Liver (tissue), 8 donors: ENCODE measurements at regions not wholly inside any gene's neighbourhood (a gene's known extent, or its start where the extent isn't known, plus 50 kb on each side); places are given as distances from the start of the nearest gene placed in this dataset.

Source experiments
- DNase-seq: peaks from one replicate; pipeline ENCODE4 v3.0.0-alpha.2; 2017; ENCODE audit warnings: low spot score
- H3K27ac ChIP-seq, 2 donors: one replicate each; pipeline ENCODE4 v1.7.0; 2013; ENCODE audit warnings: inconsistent platforms in 2 of 2, low read length in 2 of 2, control low read depth in 1 of 2, low read depth in 1 of 2, mild to moderate bottlenecking in 1 of 2
- H3K27me3 ChIP-seq, 4 donors: one replicate each; pipeline versions ENCODE4 v1.6.1 to v1.7.0; 2013; ENCODE audit warnings: low read length in 3 of 4, inconsistent platforms in 1 of 4, mild to moderate bottlenecking in 1 of 4, moderate library complexity in 1 of 4; ENCODE audit not compliant: control insufficient read depth in 4 of 4, insufficient read depth in 4 of 4
- H3K36me3 ChIP-seq, 4 donors: one replicate each; pipeline versions ENCODE4 v1.6.1 to v1.7.0; 2013; ENCODE audit warnings: low read length in 3 of 4, mild to moderate bottlenecking in 3 of 4, low read depth in 1 of 4, moderate library complexity in 1 of 4; ENCODE audit not compliant: control insufficient read depth in 4 of 4, insufficient read depth in 3 of 4
- H3K4me1 ChIP-seq, 4 donors: one replicate each; pipeline versions ENCODE4 v1.6.1 to v1.7.0; 2013; ENCODE audit warnings: low read length in 3 of 4, mild to moderate bottlenecking in 3 of 4, moderate library complexity in 1 of 4; ENCODE audit not compliant: control insufficient read depth in 4 of 4, insufficient read depth in 4 of 4
- H3K4me3 ChIP-seq, 3 donors: one replicate each; pipeline versions ENCODE4 v1.6.1 to v1.7.0; 2013; ENCODE audit warnings: low read length in 3 of 3, control low read depth in 1 of 3, low read depth in 1 of 3, mild to moderate bottlenecking in 1 of 3
- H3K9ac ChIP-seq, 2 donors: one replicate each; pipeline ENCODE4 v1.7.0; 2013; ENCODE audit warnings: low read length in 2 of 2, mild to moderate bottlenecking in 2 of 2, moderate library complexity in 2 of 2, control low read depth in 1 of 2, low read depth in 1 of 2
- H3K9me3 ChIP-seq, 4 donors: one replicate each; pipeline versions ENCODE4 v1.6.1 to v1.7.0; 2013; ENCODE audit warnings: low read length in 3 of 4; ENCODE audit not compliant: control insufficient read depth in 4 of 4
- ATF3 ChIP-seq: IDR thresholded peaks from 2 replicates; pipeline ENCODE4 v1.6.1; 2016; ENCODE audit warnings: antibody characterized with exemption
- EGR1 ChIP-seq, 2 donors: IDR thresholded peaks; 2 replicates each; pipeline ENCODE4 v1.6.1; 2016 to 2018; ENCODE audit warnings: antibody characterized with exemption in 2 of 2, low read depth in 2 of 2
- FOXA1 ChIP-seq: IDR thresholded peaks from 2 replicates; pipeline ENCODE4 v1.6.1; 2016; ENCODE audit warnings: antibody characterized with exemption
- FOXA2 ChIP-seq: IDR thresholded peaks from 2 replicates; pipeline ENCODE4 v1.6.1; 2016; ENCODE audit warnings: antibody characterized with exemption
- GABPA ChIP-seq, 2 donors: IDR thresholded peaks in 1 of 2; conservative IDR thresholded peaks in 1 of 2; 2 replicates each; pipeline ENCODE4 v1.6.1; 2016; ENCODE audit warnings: antibody characterized with exemption in 2 of 2, mild to moderate bottlenecking in 1 of 2, moderate library complexity in 1 of 2
- HNF4A ChIP-seq, 2 donors: conservative IDR thresholded peaks; 2 replicates each; pipeline ENCODE4 v1.6.1; 2016; ENCODE audit warnings: antibody characterized with exemption in 2 of 2, mild to moderate bottlenecking in 2 of 2
- HNF4G ChIP-seq: IDR thresholded peaks from 2 replicates; pipeline ENCODE4 v1.6.1; 2016; ENCODE audit warnings: antibody characterized with exemption
- JUND ChIP-seq, 2 donors: IDR thresholded peaks; 2 replicates each; pipeline ENCODE4 v1.6.1; 2016; ENCODE audit warnings: antibody characterized with exemption in 2 of 2
- MAX ChIP-seq: IDR thresholded peaks from 2 replicates; pipeline ENCODE4 v1.6.1; 2016; ENCODE audit warnings: antibody characterized with exemption
- RAD21 ChIP-seq, 2 donors: IDR thresholded peaks; 2 replicates each; pipeline ENCODE4 v1.6.1; 2016; ENCODE audit warnings: antibody characterized with exemption in 2 of 2, mild to moderate bottlenecking in 2 of 2
- TAF1 ChIP-seq: conservative IDR thresholded peaks from 2 replicates; pipeline ENCODE4 v1.6.1; 2016; ENCODE audit warnings: antibody characterized with exemption, mild to moderate bottlenecking
- YY1 ChIP-seq: IDR thresholded peaks from 2 replicates; pipeline ENCODE4 v1.6.1; 2016; ENCODE audit warnings: antibody characterized with exemption, mild to moderate bottlenecking
- WGBS: extraction: QIAGEN DNeasy Blood & Tissue Kit; methylation state at CpG from one replicate; pipeline ENCODE4 v1.1.7; 2013; 5-methylcytosine and 5-hydroxymethylcytosine counted together
- TF ChIP-seq, protein P1 (sequence below): fragments of 150-350 bp; IDR thresholded peaks from 2 replicates; pipeline ENCODE4 v1.5.1; 2017; ENCODE audit warnings: improper control_type of control experiment, low read depth, low read length; ENCODE audit not compliant: missing input control
- TF ChIP-seq, protein P2 (sequence below): IDR thresholded peaks from 2 replicates; pipeline ENCODE4 v1.6.1; 2016; ENCODE audit warnings: antibody characterized with exemption
- TF ChIP-seq, protein P3 (sequence below): IDR thresholded peaks from 2 replicates; pipeline ENCODE4 v1.6.1; 2016; ENCODE audit warnings: antibody characterized with exemption, mild to moderate bottlenecking
- donor health status: healthy.
- donor health status: healthy.
- donor health status: healthy.
- donor health status: healthy.
- donor health status: healthy.

DNA sequence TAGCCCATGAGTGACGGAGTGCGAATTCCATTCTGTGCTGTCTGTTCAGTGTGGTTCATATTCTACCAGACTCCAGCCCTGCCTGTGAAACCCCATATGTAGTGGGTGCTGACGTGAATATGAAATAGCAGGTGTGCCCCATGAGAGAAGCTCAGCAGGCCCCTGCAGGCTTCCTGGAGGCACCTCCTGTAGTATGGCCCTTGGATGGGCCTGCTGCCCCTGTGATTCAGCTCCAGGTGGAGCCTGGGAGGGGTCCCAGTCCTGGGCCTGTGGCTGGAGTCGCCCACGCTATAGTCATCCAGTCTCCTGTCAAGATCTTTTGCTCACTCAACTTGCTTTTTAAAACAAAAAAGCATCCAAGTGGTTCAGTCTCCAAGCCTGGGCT, 125.5 kb downstream of the GLI2 start (continued):
- TF ChIP-seq, protein P1, sequence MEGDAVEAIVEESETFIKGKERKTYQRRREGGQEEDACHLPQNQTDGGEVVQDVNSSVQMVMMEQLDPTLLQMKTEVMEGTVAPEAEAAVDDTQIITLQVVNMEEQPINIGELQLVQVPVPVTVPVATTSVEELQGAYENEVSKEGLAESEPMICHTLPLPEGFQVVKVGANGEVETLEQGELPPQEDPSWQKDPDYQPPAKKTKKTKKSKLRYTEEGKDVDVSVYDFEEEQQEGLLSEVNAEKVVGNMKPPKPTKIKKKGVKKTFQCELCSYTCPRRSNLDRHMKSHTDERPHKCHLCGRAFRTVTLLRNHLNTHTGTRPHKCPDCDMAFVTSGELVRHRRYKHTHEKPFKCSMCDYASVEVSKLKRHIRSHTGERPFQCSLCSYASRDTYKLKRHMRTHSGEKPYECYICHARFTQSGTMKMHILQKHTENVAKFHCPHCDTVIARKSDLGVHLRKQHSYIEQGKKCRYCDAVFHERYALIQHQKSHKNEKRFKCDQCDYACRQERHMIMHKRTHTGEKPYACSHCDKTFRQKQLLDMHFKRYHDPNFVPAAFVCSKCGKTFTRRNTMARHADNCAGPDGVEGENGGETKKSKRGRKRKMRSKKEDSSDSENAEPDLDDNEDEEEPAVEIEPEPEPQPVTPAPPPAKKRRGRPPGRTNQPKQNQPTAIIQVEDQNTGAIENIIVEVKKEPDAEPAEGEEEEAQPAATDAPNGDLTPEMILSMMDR: no peak
- no peak for TF ChIP-seq HNF4G

DNA sequence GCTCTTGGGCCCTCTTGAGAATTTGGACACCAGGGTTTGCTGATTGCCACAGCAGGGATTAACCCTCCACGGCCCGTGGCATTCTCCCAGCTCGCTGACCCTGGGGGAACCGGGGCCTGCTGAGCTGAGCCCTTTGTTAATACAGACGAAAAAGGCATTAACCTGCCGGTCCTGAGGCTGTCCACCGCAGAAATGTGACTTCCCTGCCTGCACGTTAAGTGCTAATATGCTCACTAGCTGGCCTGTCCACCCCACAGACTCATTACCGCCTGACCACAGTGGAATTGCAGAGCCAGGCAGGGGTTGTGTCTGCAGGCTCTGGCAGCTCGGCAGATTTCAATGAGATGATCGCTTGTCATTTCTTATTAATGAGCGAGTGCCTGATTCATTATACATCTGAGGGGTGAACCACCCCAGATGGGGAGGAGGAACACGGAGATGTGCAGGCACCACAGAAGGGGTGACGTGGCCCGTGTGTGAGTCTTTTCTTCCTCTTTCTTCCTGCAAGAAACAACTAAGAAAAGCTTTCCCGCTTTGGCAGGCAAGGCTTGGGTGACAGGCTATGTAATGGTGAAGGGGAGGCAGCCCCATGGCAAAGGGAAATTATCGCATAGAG, 126.0 kb downstream of the GLI2 start:
- Histone ChIP-seq H3K4me3 (no peak overlapping the region), H3K27ac (no peak overlapping the region), H3K9ac (no peak overlapping the region), H3K4me1 (no peaks in the 10 kb centered on the region), H3K36me3 (no peaks in the 10 kb centered on the region), H3K27me3 (peaks cover 0 to 4% (median 2%) of the 10 kb centered on the region in 4 donors), H3K9me3 (no peaks in the 10 kb centered on the region)
- TF ChIP-seq, protein P2, sequence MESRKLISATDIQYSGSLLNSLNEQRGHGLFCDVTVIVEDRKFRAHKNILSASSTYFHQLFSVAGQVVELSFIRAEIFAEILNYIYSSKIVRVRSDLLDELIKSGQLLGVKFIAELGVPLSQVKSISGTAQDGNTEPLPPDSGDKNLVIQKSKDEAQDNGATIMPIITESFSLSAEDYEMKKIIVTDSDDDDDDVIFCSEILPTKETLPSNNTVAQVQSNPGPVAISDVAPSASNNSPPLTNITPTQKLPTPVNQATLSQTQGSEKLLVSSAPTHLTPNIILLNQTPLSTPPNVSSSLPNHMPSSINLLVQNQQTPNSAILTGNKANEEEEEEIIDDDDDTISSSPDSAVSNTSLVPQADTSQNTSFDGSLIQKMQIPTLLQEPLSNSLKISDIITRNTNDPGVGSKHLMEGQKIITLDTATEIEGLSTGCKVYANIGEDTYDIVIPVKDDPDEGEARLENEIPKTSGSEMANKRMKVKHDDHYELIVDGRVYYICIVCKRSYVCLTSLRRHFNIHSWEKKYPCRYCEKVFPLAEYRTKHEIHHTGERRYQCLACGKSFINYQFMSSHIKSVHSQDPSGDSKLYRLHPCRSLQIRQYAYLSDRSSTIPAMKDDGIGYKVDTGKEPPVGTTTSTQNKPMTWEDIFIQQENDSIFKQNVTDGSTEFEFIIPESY: no peak
- no peak for TF ChIP-seq TAF1
- DNase-seq: no peak
- WGBS: 82% methylated on average over 17 of the region's 17 CpGs

GRCh38 chr2:120862201-120863060, 126.8 kb downstream of the GLI2 start:
- TF ChIP-seq JUND (IDR thresholded peaks at IDR 0.05) (no peak), GABPA (IDR thresholded peaks at IDR 0.05 in 1 of 2, conservative IDR thresholded peaks at IDR 0.05 in 1 of 2) (no peak), HNF4A (conservative IDR thresholded peaks at IDR 0.05) (no peak), TAF1 (no peak), FOXA2 (no peak), FOXA1 (no peak), EGR1 (IDR thresholded peaks at IDR 0.05; ENCODE audit: low read depth in 2 of 2) (no peak), MAX (no peak), YY1 (no peak), RAD21 (IDR thresholded peaks at IDR 0.05) (no peak), HNF4G (no peak), ATF3 (no peak)
- TF ChIP-seq, protein P1: no peak
- TF ChIP-seq, protein P2: no peak
- TF ChIP-seq, protein P3, sequence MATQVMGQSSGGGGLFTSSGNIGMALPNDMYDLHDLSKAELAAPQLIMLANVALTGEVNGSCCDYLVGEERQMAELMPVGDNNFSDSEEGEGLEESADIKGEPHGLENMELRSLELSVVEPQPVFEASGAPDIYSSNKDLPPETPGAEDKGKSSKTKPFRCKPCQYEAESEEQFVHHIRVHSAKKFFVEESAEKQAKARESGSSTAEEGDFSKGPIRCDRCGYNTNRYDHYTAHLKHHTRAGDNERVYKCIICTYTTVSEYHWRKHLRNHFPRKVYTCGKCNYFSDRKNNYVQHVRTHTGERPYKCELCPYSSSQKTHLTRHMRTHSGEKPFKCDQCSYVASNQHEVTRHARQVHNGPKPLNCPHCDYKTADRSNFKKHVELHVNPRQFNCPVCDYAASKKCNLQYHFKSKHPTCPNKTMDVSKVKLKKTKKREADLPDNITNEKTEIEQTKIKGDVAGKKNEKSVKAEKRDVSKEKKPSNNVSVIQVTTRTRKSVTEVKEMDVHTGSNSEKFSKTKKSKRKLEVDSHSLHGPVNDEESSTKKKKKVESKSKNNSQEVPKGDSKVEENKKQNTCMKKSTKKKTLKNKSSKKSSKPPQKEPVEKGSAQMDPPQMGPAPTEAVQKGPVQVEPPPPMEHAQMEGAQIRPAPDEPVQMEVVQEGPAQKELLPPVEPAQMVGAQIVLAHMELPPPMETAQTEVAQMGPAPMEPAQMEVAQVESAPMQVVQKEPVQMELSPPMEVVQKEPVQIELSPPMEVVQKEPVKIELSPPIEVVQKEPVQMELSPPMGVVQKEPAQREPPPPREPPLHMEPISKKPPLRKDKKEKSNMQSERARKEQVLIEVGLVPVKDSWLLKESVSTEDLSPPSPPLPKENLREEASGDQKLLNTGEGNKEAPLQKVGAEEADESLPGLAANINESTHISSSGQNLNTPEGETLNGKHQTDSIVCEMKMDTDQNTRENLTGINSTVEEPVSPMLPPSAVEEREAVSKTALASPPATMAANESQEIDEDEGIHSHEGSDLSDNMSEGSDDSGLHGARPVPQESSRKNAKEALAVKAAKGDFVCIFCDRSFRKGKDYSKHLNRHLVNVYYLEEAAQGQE: no peak
- peaks cover 0 to 4% (median 2%) of the 10 kb centered on the region in 4 donors for H3K27me3 ChIP-seq
- H3K9ac ChIP-seq: no peak overlapping the region
- H3K9me3 ChIP-seq: no peaks in the 10 kb centered on the region
- H3K4me1 ChIP-seq: peaks cover 0 to 6% (median 2%) of the 10 kb centered on the region in 4 donors
- 77% methylated on average over 18 of the region's 18 CpGs for WGBS
- no peak for DNase-seq
- H3K4me3 ChIP-seq: no peak overlapping the region
- no peaks in the 10 kb centered on the region for H3K36me3 ChIP-seq
- H3K27ac ChIP-seq: no peak overlapping the region
